GM20000 (cell line): ENCODE measurements at regions not wholly inside any gene's neighbourhood (a gene's known extent, or its start where the extent isn't known, plus 50 kb on each side); places are given as distances from the start of the nearest gene placed in this dataset.
"Not testable (repeated sequence)": the region's sequence is repeated elsewhere in the genome, so short reads cannot be mapped to it uniquely, and the experiment has no call there.

Experiments used
- DNase-seq: peaks from one replicate; pipeline ENCODE4 v3.0.0; 2012; ENCODE audit warnings: low spot score
- TF ChIP-seq, protein P1 (sequence below): IDR thresholded peaks from 2 replicates; pipeline ENCODE4 v1.5.1; 2012; ENCODE audit warnings: mild to moderate bottlenecking, control low read depth; ENCODE audit errors: extremely low read depth, missing control alignments

DNA sequence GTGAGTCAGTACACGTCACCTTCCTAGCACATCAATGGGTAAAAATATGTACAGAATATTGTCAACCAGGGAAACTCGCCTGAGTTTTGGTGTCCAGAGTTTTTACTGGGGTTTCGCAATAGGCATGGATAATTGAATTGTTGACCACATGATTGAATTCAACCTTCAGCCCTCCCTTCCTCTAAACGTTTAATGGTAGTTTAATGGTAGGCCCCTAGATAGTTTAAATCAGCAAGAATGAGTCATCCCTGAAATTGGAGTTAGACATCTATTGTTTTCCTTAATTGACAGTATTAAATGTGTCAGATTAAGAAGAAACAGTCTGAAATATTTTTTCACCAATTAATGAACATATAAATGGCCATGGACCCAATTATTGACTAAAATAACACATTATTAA, 57.8 kb upstream of the CACNA2D1 start:
- TF ChIP-seq, protein P1, sequence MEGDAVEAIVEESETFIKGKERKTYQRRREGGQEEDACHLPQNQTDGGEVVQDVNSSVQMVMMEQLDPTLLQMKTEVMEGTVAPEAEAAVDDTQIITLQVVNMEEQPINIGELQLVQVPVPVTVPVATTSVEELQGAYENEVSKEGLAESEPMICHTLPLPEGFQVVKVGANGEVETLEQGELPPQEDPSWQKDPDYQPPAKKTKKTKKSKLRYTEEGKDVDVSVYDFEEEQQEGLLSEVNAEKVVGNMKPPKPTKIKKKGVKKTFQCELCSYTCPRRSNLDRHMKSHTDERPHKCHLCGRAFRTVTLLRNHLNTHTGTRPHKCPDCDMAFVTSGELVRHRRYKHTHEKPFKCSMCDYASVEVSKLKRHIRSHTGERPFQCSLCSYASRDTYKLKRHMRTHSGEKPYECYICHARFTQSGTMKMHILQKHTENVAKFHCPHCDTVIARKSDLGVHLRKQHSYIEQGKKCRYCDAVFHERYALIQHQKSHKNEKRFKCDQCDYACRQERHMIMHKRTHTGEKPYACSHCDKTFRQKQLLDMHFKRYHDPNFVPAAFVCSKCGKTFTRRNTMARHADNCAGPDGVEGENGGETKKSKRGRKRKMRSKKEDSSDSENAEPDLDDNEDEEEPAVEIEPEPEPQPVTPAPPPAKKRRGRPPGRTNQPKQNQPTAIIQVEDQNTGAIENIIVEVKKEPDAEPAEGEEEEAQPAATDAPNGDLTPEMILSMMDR = no peak

DNA sequence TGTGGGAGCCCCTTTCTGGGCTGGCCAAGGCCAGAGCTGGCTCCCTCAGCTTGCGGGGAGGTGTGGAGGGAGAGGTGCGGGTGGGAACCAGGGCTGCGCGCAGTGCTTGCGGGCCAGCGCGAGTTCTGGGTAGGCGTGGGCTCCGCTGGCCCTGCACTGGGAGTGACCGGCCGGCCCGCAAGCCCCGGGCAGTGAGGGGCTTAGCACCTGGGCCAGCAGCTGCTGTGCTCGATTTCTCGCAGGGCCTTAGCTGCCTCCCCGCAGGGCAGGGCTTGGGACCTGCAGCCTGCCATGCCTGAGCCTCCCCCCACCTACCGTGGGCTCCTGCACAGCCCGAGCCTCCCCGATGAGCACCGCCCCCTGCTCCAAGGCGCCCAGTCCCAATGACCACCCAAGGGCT, 56.0 kb upstream of the CACNA2D1 start:
- DNase-seq = not testable (repeated sequence)

More for the DNA sequence above, 57.8 kb upstream of the CACNA2D1 start:
- DNase-seq = no peak

DNA sequence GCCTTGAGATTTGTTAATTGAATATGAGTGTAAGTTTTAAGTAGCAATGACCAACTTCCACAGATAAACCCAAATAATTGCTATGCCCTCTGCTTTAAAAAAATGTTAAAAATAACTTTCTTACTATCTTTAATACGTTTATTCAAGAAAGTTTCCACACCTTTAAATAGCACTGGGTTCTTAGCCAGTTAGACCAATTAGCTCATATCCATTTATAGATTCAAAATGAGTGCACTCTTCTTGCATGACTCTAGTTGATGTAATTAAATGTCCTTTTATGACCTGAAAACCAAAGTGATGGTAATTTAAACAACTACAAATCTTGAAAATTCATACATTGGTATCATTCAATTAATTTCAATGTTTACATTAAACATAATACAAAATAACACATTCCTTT, 50.8 kb upstream of the CACNA2D1 start:
- DNase-seq = no peak
- TF ChIP-seq, protein P1 = no peak
